ENCODE measurements at regions not wholly inside any gene's neighbourhood (a gene's known extent, or its start where the extent isn't known, plus 50 kb on each side); places are given as distances from the start of the nearest gene placed in this dataset.

- TF ChIP-seq CTCF (IDR thresholded peaks at IDR 0.05) (no peak), EP300 (IDR thresholded peaks at IDR 0.05) (no peak), POLR2A (IDR thresholded peaks at IDR 0.05) (no peak), POLR2AphosphoS5 (IDR thresholded peaks at IDR 0.05) (no peak)
Measured at GRCh38 chr4:35247047-35247446, 997.3 kb downstream of the ARAP2 start.

Measured in stomach (tissue), 4 donors.